NCI-H187 (cell line): ENCODE measurements at regions not wholly inside any gene's neighbourhood (a gene's known extent, or its start where the extent isn't known, plus 50 kb on each side); places are given as distances from the start of the nearest gene placed in this dataset.

Experiments
- DNase-seq, 2 experiments: peaks; one replicate each; lab custom pipeline; 2025; lab: John Stamatoyannopoulos, UW

GRCh38 chr13:105052711-105053110 is 1482.8 kb downstream of the EFNB2 start:
- no peak for DNase-seq

- DNase-seq, result no peak
Observed at GRCh38 chr13:105050686-105051085, 1484.8 kb downstream of the EFNB2 start.

GRCh38 chr13:105048677-105049076 is 1486.8 kb downstream of the EFNB2 start:
- DNase-seq, result no peak

- DNase-seq, result no peak
Observed at GRCh38 chr13:105047676-105048295, 1487.7 kb downstream of the EFNB2 start.

- DNase-seq, result no peak
Observed at GRCh38 chr13:105037110-105037509, 1498.4 kb downstream of the EFNB2 start.

- DNase-seq, result no peak
Observed at GRCh38 chr13:105035092-105035491, 1500.4 kb downstream of the EFNB2 start.

- DNase-seq, result no peak
Observed at GRCh38 chr13:105033999-105034398, 1501.5 kb downstream of the EFNB2 start.

- DNase-seq, result no peak
Observed at GRCh38 chr13:105031306-105031705, 1504.2 kb downstream of the EFNB2 start.

- no peak for DNase-seq
Observed at GRCh38 chr13:105030851-105031250, 1504.6 kb downstream of the EFNB2 start.

- DNase-seq, result no peak
Observed at GRCh38 chr13:105019073-105019472, 1516.4 kb downstream of the EFNB2 start.

- DNase-seq, result no peak
Observed at GRCh38 chr13:105016266-105016665, 1519.2 kb downstream of the EFNB2 start.

- no peak for DNase-seq
Observed at GRCh38 chr13:105008604-105009003, 1526.9 kb downstream of the EFNB2 start.

- DNase-seq, result no peak
Observed at GRCh38 chr13:105007166-105007808, 1528.2 kb downstream of the EFNB2 start.

- DNase-seq, result no peak
Observed at GRCh38 chr13:104996022-104996421, 1539.4 kb downstream of the EFNB2 start.

- DNase-seq, result no peak
Observed at GRCh38 chr13:104993708-104994107, 1541.8 kb downstream of the EFNB2 start.

- no peak for DNase-seq
Observed at GRCh38 chr13:104987621-104988020, 1547.8 kb downstream of the EFNB2 start.

- peak in 1 of 2 experiments; percentile 13 for DNase-seq
Observed at GRCh38 chr13:104984296-104984818, 1551.1 kb downstream of the EFNB2 start.

- DNase-seq, result no peak
Observed at GRCh38 chr13:104983601-104984000, 1551.9 kb downstream of the EFNB2 start.

- no peak for DNase-seq
Observed at GRCh38 chr13:104980586-104980985, 1554.9 kb downstream of the EFNB2 start.

- DNase-seq, result no peak
Observed at GRCh38 chr13:104979281-104980030, 1556.0 kb downstream of the EFNB2 start.

GRCh38 chr13:104976986-104977385 is 1558.5 kb downstream of the EFNB2 start:
- DNase-seq, result no peak

GRCh38 chr13:104975272-104975671 is 1560.2 kb downstream of the EFNB2 start:
- DNase-seq, result no peak

GRCh38 chr13:104968876-104969275 is 1566.6 kb downstream of the EFNB2 start:
- DNase-seq, result no peak
